ENCODE measurements at regions not wholly inside any gene's neighbourhood (a gene's known extent, or its start where the extent isn't known, plus 50 kb on each side); places are given as distances from the start of the nearest gene placed in this dataset.

- H2AFZ ChIP-seq (ENCODE audit: low read length), result no peak overlapping the region
- H4K5ac ChIP-seq (ENCODE audit: insufficient read length, low read depth, low read length), result no peak overlapping the region
- H3K18ac ChIP-seq (ENCODE audit: extremely low read depth, low read length), result no peak overlapping the region
- no peak overlapping the region for H4K8ac ChIP-seq (ENCODE audit: extremely low read depth, insufficient read depth, low read length)
- no peak overlapping the region for H2BK15ac ChIP-seq (ENCODE audit: low read length)
- H3K4me3 ChIP-seq (ENCODE audit: extremely low read depth in 1 of 4, insufficient read depth in 2 of 4, low read depth in 3 of 4, low read length in 4 of 4), result no peak overlapping the region
- H2AK5ac ChIP-seq (ENCODE audit: low read depth, low read length), result no peak overlapping the region
- H2BK20ac ChIP-seq (ENCODE audit: low read length), result no peak overlapping the region
- CTCF ChIA-PET (ENCODE audit: partially characterized antibody), result no interaction called here
- POLR2A ChIA-PET (ENCODE audit: partially characterized antibody), result no interaction called here
- FAIRE-seq (no peak), DNase-seq (ENCODE audit: low read depth in 1 of 2, low spot score in 2 of 2) (no peak)
- no peak overlapping the region for H3K4ac ChIP-seq (replicated peaks; ENCODE audit: insufficient read length, low read depth, low read length)
- H3K27ac ChIP-seq (ENCODE audit: low read depth, low read length), result no peak overlapping the region
- H3K23me2 ChIP-seq (ENCODE audit: low read depth, low read length), result no peaks in the 10 kb centered on the region; the same call in 1 of the 2 replicates
- no peak overlapping the region for H3K4me2 ChIP-seq (ENCODE audit: insufficient read depth in 1 of 2, low read depth in 2 of 2, low read length in 2 of 2)
- H3K27me3 ChIP-seq (replicated peaks in 1 of 4; ENCODE audit: control insufficient read depth in 3 of 4, extremely low read depth in 1 of 4, insufficient read depth in 3 of 4, low read length in 3 of 4), result no peaks in the 10 kb centered on the region
- no peak overlapping the region for H3K56ac ChIP-seq (replicated peaks; ENCODE audit: insufficient read length, low read depth, low read length)
- H4K20me1 ChIP-seq (replicated peaks in 1 of 2; ENCODE audit: control insufficient read depth in 1 of 2, insufficient read depth in 2 of 2, low read length in 2 of 2), result no peaks in the 10 kb centered on the region
- no peak overlapping the region for H3K23ac ChIP-seq (ENCODE audit: insufficient read length)
- no peaks in the 10 kb centered on the region for H3K9me3 ChIP-seq (ENCODE audit: insufficient read depth in 2 of 2, low read depth in 1 of 2, low read length in 1 of 2)
- H2BK5ac ChIP-seq (ENCODE audit: low read depth, low read length), result no peak overlapping the region
- TF ChIP-seq ATF3 (IDR thresholded peaks at IDR 0.05; ENCODE audit: insufficient read depth, low read depth, low read length), result no peak
- TF ChIP-seq CTCF (IDR thresholded peaks at IDR 0.05; ENCODE audit: control extremely low read depth in 1 of 3, insufficient read depth in 1 of 3, low read depth in 1 of 3, low read length in 3 of 3), result no peak
- TF ChIP-seq EP300 (IDR thresholded peaks at IDR 0.05; ENCODE audit: borderline replicate concordance in 1 of 2, low read depth in 2 of 2, low read length in 2 of 2), result no peak
- no peak for TF ChIP-seq KDM5A (IDR thresholded peaks at IDR 0.05; ENCODE audit: low read length)
- TF ChIP-seq POLR2AphosphoS5 (IDR thresholded peaks at IDR 0.05; ENCODE audit: low read depth, low read length), result no peak
- TF ChIP-seq KDM1A (IDR thresholded peaks at IDR 0.05; ENCODE audit: borderline replicate concordance, low read length), result no peak
- no peak for TF ChIP-seq CHD2 (IDR thresholded peaks at IDR 0.05; ENCODE audit: low read length)
- no peaks in the 10 kb centered on the region for H3K79me1 ChIP-seq (ENCODE audit: low read depth, low read length)
- no peak overlapping the region for H2BK12ac ChIP-seq (ENCODE audit: low read depth, low read length)
- H3K79me2 ChIP-seq (ENCODE audit: control insufficient read depth in 1 of 2, insufficient read depth in 2 of 2, low read length in 2 of 2), result no peaks in the 10 kb centered on the region
- H4K91ac ChIP-seq (replicated peaks; ENCODE audit: insufficient read length, low read length), result no peak overlapping the region
- 90% methylated on average over 1 of the region's 1 CpG; no CpG with 5 or more reads in 1 of the 2 experiments for WGBS, 2 experiments (ENCODE audit: extremely low coverage in 1 of 2, insufficient coverage in 1 of 2, insufficient read length in 1 of 2, insufficient replicate concordance in 2 of 2, low coverage in 1 of 2, low lambda C conversion rate in 2 of 2, missing lambda C conversion rate in 1 of 2)
- no peak overlapping the region for H2BK120ac ChIP-seq (replicated peaks; ENCODE audit: low read depth, low read length)
- no peaks in the 10 kb centered on the region for H3K4me1 ChIP-seq (replicated peaks in 1 of 4; ENCODE audit: control insufficient read depth in 3 of 4, insufficient read depth in 4 of 4, low read length in 3 of 4)
- H3K36me3 ChIP-seq (ENCODE audit: control insufficient read depth in 2 of 4, insufficient read depth in 4 of 4, low read length in 3 of 4), result no peaks in the 10 kb centered on the region
- H3K9ac ChIP-seq (replicated peaks in 1 of 4; ENCODE audit: extremely low read depth in 1 of 4, low read depth in 3 of 4, low read length in 3 of 4), result no peak overlapping the region
- no peak overlapping the region for H3K14ac ChIP-seq (ENCODE audit: insufficient read length)
These were observed 410.6 kb upstream of the THRB start for GRCh38 chr3:24905266-24905665.

All from H1 (cell line).